ENCODE measurements at regions not wholly inside any gene's neighbourhood (a gene's known extent, or its start where the extent isn't known, plus 50 kb on each side); places are given as distances from the start of the nearest gene placed in this dataset.

DNA sequence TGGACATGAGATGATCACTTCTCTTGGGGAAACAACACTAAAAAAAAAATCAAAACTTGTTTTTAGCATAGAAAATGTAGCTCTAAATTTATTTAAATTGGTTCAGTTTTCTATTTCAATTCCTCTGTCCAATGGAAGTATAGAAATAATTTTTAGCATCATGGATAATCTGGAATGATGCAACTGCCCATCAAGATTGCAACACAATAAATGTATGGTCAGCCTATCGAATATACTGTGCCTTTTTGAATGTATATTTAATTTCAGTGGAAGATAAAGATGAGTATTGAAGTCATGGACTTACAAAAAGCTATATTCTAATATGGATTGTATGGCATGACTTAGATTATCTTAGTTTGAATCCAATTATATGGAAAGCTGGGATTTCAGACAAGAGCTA, 906.7 kb downstream of the IGSF11 start:
- TF ChIP-seq, protein P1, sequence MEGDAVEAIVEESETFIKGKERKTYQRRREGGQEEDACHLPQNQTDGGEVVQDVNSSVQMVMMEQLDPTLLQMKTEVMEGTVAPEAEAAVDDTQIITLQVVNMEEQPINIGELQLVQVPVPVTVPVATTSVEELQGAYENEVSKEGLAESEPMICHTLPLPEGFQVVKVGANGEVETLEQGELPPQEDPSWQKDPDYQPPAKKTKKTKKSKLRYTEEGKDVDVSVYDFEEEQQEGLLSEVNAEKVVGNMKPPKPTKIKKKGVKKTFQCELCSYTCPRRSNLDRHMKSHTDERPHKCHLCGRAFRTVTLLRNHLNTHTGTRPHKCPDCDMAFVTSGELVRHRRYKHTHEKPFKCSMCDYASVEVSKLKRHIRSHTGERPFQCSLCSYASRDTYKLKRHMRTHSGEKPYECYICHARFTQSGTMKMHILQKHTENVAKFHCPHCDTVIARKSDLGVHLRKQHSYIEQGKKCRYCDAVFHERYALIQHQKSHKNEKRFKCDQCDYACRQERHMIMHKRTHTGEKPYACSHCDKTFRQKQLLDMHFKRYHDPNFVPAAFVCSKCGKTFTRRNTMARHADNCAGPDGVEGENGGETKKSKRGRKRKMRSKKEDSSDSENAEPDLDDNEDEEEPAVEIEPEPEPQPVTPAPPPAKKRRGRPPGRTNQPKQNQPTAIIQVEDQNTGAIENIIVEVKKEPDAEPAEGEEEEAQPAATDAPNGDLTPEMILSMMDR (IDR thresholded peaks at IDR 0.05): no peak
- TF ChIP-seq POLR2A (IDR thresholded peaks at IDR 0.05) (no peak), POLR2AphosphoS5 (IDR thresholded peaks at IDR 0.05) (no peak), EP300 (IDR thresholded peaks at IDR 0.05) (no peak)
